C4-2B (cell line): ENCODE measurements at regions not wholly inside any gene's neighbourhood (a gene's known extent, or its start where the extent isn't known, plus 50 kb on each side); places are given as distances from the start of the nearest gene placed in this dataset.

Source experiments
- ZFX ChIP-seq: fragments of 450-650 bp; IDR thresholded peaks from 2 replicates; pipeline ENCODE4 v1.6.1; 2017
- TF ChIP-seq, protein P1 (sequence below): fragments of 450-650 bp; conservative IDR thresholded peaks from 2 replicates; pipeline ENCODE4 v1.5.1; 2017; ENCODE audit warnings: mild to moderate bottlenecking

DNA sequence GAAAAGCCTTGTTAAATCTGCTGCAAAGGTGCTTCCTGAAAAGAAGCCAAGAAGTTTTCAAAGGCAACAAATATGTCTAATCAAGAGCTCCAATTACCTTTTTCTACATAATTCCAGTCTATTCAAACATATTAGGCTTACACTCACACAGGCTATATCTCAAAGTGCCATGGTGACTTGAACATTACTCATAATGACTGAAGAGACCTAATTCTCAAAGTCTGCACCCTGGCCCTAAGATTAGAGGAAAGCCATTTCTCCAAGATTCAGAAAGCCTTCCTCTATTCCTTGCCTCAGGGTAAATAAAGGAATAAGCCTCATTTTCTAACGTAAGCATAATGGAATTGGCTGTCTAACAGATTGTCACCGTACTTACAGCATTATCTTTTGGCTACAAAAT is 78.3 kb upstream of the THSD7A start:
- TF ChIP-seq, protein P1, sequence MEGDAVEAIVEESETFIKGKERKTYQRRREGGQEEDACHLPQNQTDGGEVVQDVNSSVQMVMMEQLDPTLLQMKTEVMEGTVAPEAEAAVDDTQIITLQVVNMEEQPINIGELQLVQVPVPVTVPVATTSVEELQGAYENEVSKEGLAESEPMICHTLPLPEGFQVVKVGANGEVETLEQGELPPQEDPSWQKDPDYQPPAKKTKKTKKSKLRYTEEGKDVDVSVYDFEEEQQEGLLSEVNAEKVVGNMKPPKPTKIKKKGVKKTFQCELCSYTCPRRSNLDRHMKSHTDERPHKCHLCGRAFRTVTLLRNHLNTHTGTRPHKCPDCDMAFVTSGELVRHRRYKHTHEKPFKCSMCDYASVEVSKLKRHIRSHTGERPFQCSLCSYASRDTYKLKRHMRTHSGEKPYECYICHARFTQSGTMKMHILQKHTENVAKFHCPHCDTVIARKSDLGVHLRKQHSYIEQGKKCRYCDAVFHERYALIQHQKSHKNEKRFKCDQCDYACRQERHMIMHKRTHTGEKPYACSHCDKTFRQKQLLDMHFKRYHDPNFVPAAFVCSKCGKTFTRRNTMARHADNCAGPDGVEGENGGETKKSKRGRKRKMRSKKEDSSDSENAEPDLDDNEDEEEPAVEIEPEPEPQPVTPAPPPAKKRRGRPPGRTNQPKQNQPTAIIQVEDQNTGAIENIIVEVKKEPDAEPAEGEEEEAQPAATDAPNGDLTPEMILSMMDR: no peak
- TF ChIP-seq ZFX: no peak
